ENCODE measurements at regions not wholly inside any gene's neighbourhood (a gene's known extent, or its start where the extent isn't known, plus 50 kb on each side); places are given as distances from the start of the nearest gene placed in this dataset.
"Not testable (repeated sequence)": the region's sequence is repeated elsewhere in the genome, so short reads cannot be mapped to it uniquely, and the experiment has no call there.

DNA sequence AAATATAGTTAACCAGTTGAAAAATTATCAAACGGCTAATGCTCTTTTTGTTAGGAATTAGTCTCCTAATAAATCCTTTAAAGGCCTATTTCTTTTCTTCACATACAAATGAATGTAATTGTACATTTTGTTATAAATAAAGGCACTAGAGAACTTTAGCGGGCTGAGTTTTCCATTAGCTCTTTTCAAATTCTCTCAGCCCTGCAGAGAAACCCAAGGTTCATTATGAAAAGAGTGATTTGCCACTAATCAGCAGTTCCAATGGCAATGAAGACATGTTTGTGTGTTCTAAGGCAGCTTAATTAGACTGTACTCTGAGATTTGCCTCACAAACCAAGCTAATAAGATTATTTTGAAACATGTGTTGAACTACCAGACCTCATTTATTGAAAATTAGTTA is 64.6 kb upstream of the P2RY1 start:
- H3K4me3 ChIP-seq (ENCODE audit: control insufficient read depth, low read depth, low read length): no peak overlapping the region
- DNase-seq (ENCODE audit: low read depth): no peak
- TF ChIP-seq, protein P1, sequence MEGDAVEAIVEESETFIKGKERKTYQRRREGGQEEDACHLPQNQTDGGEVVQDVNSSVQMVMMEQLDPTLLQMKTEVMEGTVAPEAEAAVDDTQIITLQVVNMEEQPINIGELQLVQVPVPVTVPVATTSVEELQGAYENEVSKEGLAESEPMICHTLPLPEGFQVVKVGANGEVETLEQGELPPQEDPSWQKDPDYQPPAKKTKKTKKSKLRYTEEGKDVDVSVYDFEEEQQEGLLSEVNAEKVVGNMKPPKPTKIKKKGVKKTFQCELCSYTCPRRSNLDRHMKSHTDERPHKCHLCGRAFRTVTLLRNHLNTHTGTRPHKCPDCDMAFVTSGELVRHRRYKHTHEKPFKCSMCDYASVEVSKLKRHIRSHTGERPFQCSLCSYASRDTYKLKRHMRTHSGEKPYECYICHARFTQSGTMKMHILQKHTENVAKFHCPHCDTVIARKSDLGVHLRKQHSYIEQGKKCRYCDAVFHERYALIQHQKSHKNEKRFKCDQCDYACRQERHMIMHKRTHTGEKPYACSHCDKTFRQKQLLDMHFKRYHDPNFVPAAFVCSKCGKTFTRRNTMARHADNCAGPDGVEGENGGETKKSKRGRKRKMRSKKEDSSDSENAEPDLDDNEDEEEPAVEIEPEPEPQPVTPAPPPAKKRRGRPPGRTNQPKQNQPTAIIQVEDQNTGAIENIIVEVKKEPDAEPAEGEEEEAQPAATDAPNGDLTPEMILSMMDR (conservative IDR thresholded peaks at IDR 0.05; ENCODE audit: control insufficient read depth, insufficient read depth, low read depth, low read length): no peak

DNA sequence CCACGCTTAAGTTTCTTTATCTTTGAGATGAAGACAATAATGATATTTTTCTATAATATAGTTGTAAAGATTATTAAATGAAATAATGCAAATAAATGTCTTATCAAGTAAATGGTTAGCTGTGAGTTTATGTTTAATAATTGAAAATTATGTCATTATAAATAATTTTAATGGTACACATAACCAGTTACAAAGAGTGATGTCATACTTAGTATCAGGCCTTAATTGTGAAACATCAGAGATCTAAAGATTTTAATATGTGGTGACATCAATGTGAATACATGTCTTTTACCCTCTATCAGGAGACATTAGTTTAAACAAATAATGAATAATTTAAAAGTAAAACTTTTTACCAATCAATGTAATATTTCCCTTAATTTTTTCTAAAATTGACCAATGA is 63.8 kb upstream of the P2RY1 start:
- no peak overlapping the region for H3K4me3 ChIP-seq (ENCODE audit: control insufficient read depth, low read depth, low read length)
- no peak for DNase-seq (ENCODE audit: low read depth)
- TF ChIP-seq, protein P1 (conservative IDR thresholded peaks at IDR 0.05; ENCODE audit: control insufficient read depth, insufficient read depth, low read depth, low read length): no peak

DNA sequence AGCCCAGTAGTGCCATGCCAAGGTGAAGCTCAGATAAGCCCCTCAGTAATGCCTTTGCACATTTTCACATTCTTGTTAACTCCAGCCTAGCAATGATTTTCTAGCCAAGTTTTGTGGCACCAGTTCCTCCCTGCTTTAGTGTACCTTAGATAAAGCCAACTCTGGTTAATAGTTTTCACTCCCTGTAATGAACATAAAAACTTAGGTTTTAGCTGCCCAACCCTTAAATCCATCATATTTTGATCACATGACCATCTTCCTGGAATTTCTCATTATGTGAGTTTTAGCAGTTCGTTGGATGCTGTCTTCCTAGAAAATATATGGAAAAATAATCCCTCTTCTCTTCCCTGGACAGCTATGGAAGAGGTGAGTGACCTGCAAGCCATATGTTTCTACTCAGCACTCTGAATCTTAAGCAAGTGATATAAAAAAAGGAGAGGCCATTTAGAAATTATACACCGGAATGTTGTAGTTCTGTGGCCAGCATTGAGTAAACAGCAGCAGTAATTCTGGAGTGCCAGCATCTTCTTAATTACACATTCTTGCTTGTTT is 62.2 kb upstream of the P2RY1 start:
- H3K4me3 ChIP-seq (ENCODE audit: control insufficient read depth, low read depth, low read length): no peak overlapping the region
- TF ChIP-seq, protein P1 (conservative IDR thresholded peaks at IDR 0.05; ENCODE audit: control insufficient read depth, insufficient read depth, low read depth, low read length): no peak
- no peak for DNase-seq (ENCODE audit: low read depth)

DNA sequence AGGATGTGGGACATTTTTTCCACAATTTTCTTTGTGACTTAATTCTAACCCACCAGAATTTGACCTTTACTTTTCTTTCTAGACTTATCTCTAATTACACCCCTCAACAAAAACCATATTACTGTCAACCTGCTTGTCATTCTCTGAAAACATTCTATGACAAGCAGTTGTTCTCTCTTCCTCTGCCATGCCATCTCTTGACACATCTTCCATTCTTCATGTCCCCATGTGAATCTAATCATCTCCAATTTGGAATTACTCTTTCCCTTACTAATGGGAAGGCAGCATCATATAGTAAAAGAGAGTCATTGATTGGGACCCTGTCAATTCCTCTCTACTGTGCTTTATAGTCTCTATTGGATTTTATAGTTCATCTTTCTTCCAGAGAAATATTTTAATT is 61.3 kb upstream of the P2RY1 start:
- H3K4me3 ChIP-seq (ENCODE audit: control insufficient read depth, low read depth, low read length): no peak overlapping the region
- TF ChIP-seq, protein P1 (conservative IDR thresholded peaks at IDR 0.05; ENCODE audit: control insufficient read depth, insufficient read depth, low read depth, low read length): no peak
- DNase-seq (ENCODE audit: low read depth): no peak

DNA sequence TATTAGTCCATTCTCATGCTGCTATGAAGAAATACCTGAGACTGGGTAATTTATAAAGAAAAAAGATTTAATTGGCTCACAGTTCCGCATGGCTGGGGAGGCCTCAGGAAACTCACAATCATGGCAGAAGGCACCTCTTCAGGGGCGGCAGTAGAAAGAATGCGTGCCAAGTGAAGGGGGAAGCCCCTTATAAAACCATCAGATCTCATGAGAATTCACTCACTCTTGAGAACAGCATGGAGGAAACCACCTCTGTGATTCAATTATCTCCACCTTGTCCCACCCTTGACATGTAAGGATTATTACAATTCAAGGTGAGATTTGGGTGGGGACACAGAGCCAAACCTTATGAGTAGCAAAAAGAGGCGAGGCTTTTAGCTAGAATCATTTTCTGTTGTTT is 60.7 kb upstream of the P2RY1 start:
- not testable (repeated sequence) for DNase-seq (ENCODE audit: low read depth); H3K4me3 ChIP-seq (ENCODE audit: control insufficient read depth, low read depth, low read length)

DNA sequence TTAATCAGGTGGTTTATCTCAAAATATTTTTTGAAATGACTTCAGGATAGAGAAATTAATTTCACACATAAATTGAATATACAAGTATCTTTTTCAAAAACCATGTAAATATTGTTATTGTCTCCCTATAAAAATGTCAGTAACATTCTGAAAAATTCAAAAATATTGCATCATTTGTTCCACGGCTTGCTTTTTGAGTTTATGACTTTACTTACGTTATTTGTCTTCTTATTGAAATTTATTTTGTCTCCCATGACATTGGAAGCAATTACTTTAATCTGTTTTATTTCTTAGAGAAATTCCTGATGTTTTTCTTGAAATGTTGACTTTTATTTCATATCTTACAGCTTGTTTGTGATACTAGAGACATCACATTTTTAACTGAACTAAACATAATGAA is 56.9 kb upstream of the P2RY1 start:
- no peak overlapping the region for H3K4me3 ChIP-seq (ENCODE audit: control insufficient read depth, low read depth, low read length)
- no peak for DNase-seq (ENCODE audit: low read depth)
- TF ChIP-seq, protein P1 (conservative IDR thresholded peaks at IDR 0.05; ENCODE audit: control insufficient read depth, insufficient read depth, low read depth, low read length): no peak

DNA sequence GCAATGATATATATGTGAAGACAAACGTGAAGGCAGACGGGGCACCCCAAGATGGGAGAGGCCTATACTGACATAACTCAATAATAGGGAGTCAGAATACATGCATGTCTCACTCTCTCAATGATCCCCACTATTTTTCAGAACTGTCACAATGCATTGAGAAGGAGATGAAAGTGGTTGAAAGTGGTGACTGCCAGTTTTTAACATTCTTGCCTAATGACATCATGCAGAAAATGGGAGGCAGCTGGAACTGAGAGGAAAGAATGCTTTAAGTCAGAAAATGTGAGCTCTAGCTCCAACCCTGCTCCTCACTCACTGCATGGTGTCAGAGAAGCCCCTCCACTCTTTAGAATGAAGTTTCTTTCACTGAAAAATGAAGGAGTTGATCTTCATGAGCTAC is 55.3 kb upstream of the P2RY1 start:
- DNase-seq (ENCODE audit: low read depth): peak; percentile 34
- TF ChIP-seq, protein P1 (conservative IDR thresholded peaks at IDR 0.05; ENCODE audit: control insufficient read depth, insufficient read depth, low read depth, low read length): no peak

More for the DNA sequence above, 55.3 kb upstream of the P2RY1 start:
- H3K4me3 ChIP-seq (ENCODE audit: control insufficient read depth, low read depth, low read length): no peak overlapping the region
